H9 (cell line): ENCODE measurements at regions not wholly inside any gene's neighbourhood (a gene's known extent, or its start where the extent isn't known, plus 50 kb on each side); places are given as distances from the start of the nearest gene placed in this dataset.
A peak's percentile ranks its signal among the peaks of the same experiment; 100 is the strongest.

Experiments used
- DNase-seq: peaks from one replicate; pipeline ENCODE4 v3.0.0-alpha.2; 2017
- H2AFZ ChIP-seq: one replicate; pipeline ENCODE4 v1.6.1; 2013; ENCODE audit warnings: mild to moderate bottlenecking, low read length, control low read depth, moderate library complexity
- H2AK5ac ChIP-seq: 2 replicates; pipeline ENCODE4 v1.6.1; 2013; ENCODE audit warnings: low read length, control low read depth, mixed read lengths; ENCODE audit not compliant: insufficient read length
- H2BK120ac ChIP-seq: one replicate; pipeline ENCODE4 v1.6.1; 2013; ENCODE audit warnings: low read depth, mild to moderate bottlenecking, low read length, control low read depth, inconsistent platforms; ENCODE audit not compliant: poor library complexity, severe bottlenecking
- H2BK12ac ChIP-seq: 2 replicates; pipeline ENCODE4 v1.6.1; 2013; ENCODE audit warnings: low read length, control low read depth, mixed read lengths, low read depth; ENCODE audit not compliant: insufficient read length
- H2BK15ac ChIP-seq: 2 replicates; pipeline ENCODE4 v1.6.1; 2013; ENCODE audit warnings: low read depth, low read length, control low read depth
- H2BK20ac ChIP-seq: one replicate; pipeline ENCODE4 v1.6.1; 2013; ENCODE audit warnings: low read depth, mild to moderate bottlenecking, low read length, control low read depth, inconsistent platforms; ENCODE audit not compliant: poor library complexity, severe bottlenecking
- H2BK5ac ChIP-seq: 2 replicates; pipeline ENCODE4 v1.6.1; 2013; ENCODE audit warnings: low read length, control low read depth, mixed read lengths; ENCODE audit not compliant: insufficient read length
- H3K14ac ChIP-seq: 2 replicates; pipeline ENCODE4 v1.6.1; 2013; ENCODE audit warnings: low read length, control low read depth; ENCODE audit not compliant: insufficient read depth
- H3K18ac ChIP-seq: 2 replicates; pipeline ENCODE4 v1.6.1; 2013; ENCODE audit warnings: low read depth, mild to moderate bottlenecking, mixed read lengths, low read length, control low read depth; ENCODE audit not compliant: insufficient read length
- H3K23ac ChIP-seq: 2 replicates; pipeline ENCODE4 v1.6.1; 2013; ENCODE audit warnings: low read length, control low read depth, mixed read lengths, low read depth; ENCODE audit not compliant: insufficient read length
- H3K23me2 ChIP-seq: 2 replicates; pipeline ENCODE4 v1.6.1; 2013; ENCODE audit warnings: low read depth, mild to moderate bottlenecking, mixed read lengths, low read length, control low read depth; ENCODE audit not compliant: insufficient read length, poor library complexity, severe bottlenecking
- H3K27ac ChIP-seq: 2 replicates; pipeline ENCODE4 v1.5.1; 2013; ENCODE audit warnings: low read length, control low read depth, mixed read lengths, low read depth; ENCODE audit not compliant: insufficient read length
- H3K27me3 ChIP-seq: 2 replicates; pipeline ENCODE4 v1.6.1; 2013; ENCODE audit warnings: low read length, control low read depth, inconsistent platforms; ENCODE audit not compliant: insufficient read depth
- H3K4ac ChIP-seq: 2 replicates; pipeline ENCODE4 v1.6.1; 2013; ENCODE audit warnings: low read depth, mild to moderate bottlenecking, control low read depth, inconsistent platforms, low read length, moderate library complexity
- H3K4me1 ChIP-seq: 2 replicates; pipeline ENCODE4 v1.6.1; 2013; ENCODE audit warnings: low read length, control low read depth, inconsistent platforms; ENCODE audit not compliant: insufficient read depth
- H3K4me2 ChIP-seq: 2 replicates; pipeline ENCODE4 v1.6.1; 2013; ENCODE audit warnings: low read length, control low read depth, mixed read lengths; ENCODE audit not compliant: insufficient read length, insufficient read depth
- H3K56ac ChIP-seq: 2 replicates; pipeline ENCODE4 v1.6.1; 2013; ENCODE audit warnings: low read depth, mild to moderate bottlenecking, mixed read lengths, low read length, control low read depth; ENCODE audit not compliant: insufficient read length
- H3K79me1 ChIP-seq: 2 replicates; pipeline ENCODE4 v1.6.1; 2013; ENCODE audit warnings: low read depth, mild to moderate bottlenecking, moderate library complexity, low read length, control low read depth, inconsistent platforms; ENCODE audit not compliant: insufficient read depth, poor library complexity, severe bottlenecking
- H3K79me2 ChIP-seq: 2 replicates; pipeline ENCODE4 v1.6.1; 2013; ENCODE audit warnings: low read length, control low read depth, inconsistent platforms; ENCODE audit not compliant: insufficient read depth
- H3K9ac ChIP-seq: 2 replicates; pipeline ENCODE4 v1.6.1; 2013; ENCODE audit warnings: low read length, control low read depth, mixed read lengths; ENCODE audit not compliant: insufficient read length; ENCODE audit errors: extremely low read depth
- H3K9me3 ChIP-seq: one replicate; pipeline ENCODE4 v1.6.1; 2013; ENCODE audit warnings: low read depth, low read length, inconsistent platforms; ENCODE audit not compliant: control insufficient read depth
- H3T11ph ChIP-seq: one replicate; pipeline ENCODE4 v1.6.1; 2013; ENCODE audit warnings: mild to moderate bottlenecking, low read length, control low read depth, inconsistent platforms
- H4K20me1 ChIP-seq: one replicate; pipeline ENCODE4 v1.6.1; 2013; ENCODE audit not compliant: control insufficient read depth, insufficient read length, insufficient read depth
- H4K5ac ChIP-seq: 2 replicates; pipeline ENCODE4 v1.6.1; 2013; ENCODE audit warnings: low read depth, mild to moderate bottlenecking, mixed read lengths, low read length, control low read depth; ENCODE audit not compliant: insufficient read length
- H4K8ac ChIP-seq: replicated peaks from 2 replicates; pipeline ENCODE4 v1.6.1; 2013; ENCODE audit warnings: low read length, control low read depth, mixed read lengths, low read depth; ENCODE audit not compliant: insufficient read length
- H4K91ac ChIP-seq: 2 replicates; pipeline ENCODE4 v1.6.1; 2013; ENCODE audit warnings: low read depth, mild to moderate bottlenecking, moderate library complexity, mixed read lengths, low read length, control low read depth; ENCODE audit not compliant: insufficient read length
- H3K27ac Mint-ChIP-seq, 3 experiments: 2 replicates in 2 of 3; 3 replicates in 1 of 3; pipeline ENCODE4 v1.8.0; 2020 to 2021; ENCODE audit warnings: mixed read lengths in 3 of 3, mild to moderate bottlenecking in 1 of 3, moderate library complexity in 1 of 3
- H3K27me3 Mint-ChIP-seq: 2 replicates; pipeline ENCODE4 v1.8.0; 2021; ENCODE audit warnings: low read depth, mild to moderate bottlenecking, moderate library complexity, mixed read lengths
- H3K36me3 Mint-ChIP-seq, 3 experiments: 2 replicates in 2 of 3; 3 replicates in 1 of 3; pipeline ENCODE4 v1.8.0; 2020 to 2021; ENCODE audit warnings: low read depth in 3 of 3, mixed read lengths in 3 of 3; ENCODE audit not compliant: insufficient read depth in 1 of 3
- H3K4me1 Mint-ChIP-seq, 2 experiments: 2 replicates each; pipeline ENCODE4 v1.8.0; 2020; ENCODE audit warnings: mixed read lengths in 2 of 2
- H3K4me3 Mint-ChIP-seq, 2 experiments: 2 replicates in 1 of 2; 3 replicates in 1 of 2; pipeline ENCODE4 v1.8.0; 2020 to 2021; ENCODE audit warnings: mild to moderate bottlenecking in 2 of 2, mixed read lengths in 2 of 2, moderate library complexity in 1 of 2
- H3K9me3 Mint-ChIP-seq, 2 experiments: 2 replicates in 1 of 2; 3 replicates in 1 of 2; pipeline ENCODE4 v1.8.0; 2020; ENCODE audit warnings: mild to moderate bottlenecking in 2 of 2, mixed read lengths in 2 of 2, moderate library complexity in 1 of 2
- CTCF ChIP-seq: fragments of 200-600 bp; sonication (generic); conservative IDR thresholded peaks from 3 replicates; pipeline ENCODE4 v1.8.0; 2021; ENCODE audit warnings: antibody characterized with exemption, mild to moderate bottlenecking
- WGBS: extraction: QIAGEN DNeasy Blood & Tissue Kit; methylation state at CpG from one replicate; pipeline ENCODE4 v1.1.7; 2013; ENCODE audit warnings: missing lambda C conversion rate, low lambda C conversion rate, mixed read lengths; ENCODE audit not compliant: insufficient read length; ENCODE audit errors: extremely low coverage; 5-methylcytosine and 5-hydroxymethylcytosine counted together

DNA sequence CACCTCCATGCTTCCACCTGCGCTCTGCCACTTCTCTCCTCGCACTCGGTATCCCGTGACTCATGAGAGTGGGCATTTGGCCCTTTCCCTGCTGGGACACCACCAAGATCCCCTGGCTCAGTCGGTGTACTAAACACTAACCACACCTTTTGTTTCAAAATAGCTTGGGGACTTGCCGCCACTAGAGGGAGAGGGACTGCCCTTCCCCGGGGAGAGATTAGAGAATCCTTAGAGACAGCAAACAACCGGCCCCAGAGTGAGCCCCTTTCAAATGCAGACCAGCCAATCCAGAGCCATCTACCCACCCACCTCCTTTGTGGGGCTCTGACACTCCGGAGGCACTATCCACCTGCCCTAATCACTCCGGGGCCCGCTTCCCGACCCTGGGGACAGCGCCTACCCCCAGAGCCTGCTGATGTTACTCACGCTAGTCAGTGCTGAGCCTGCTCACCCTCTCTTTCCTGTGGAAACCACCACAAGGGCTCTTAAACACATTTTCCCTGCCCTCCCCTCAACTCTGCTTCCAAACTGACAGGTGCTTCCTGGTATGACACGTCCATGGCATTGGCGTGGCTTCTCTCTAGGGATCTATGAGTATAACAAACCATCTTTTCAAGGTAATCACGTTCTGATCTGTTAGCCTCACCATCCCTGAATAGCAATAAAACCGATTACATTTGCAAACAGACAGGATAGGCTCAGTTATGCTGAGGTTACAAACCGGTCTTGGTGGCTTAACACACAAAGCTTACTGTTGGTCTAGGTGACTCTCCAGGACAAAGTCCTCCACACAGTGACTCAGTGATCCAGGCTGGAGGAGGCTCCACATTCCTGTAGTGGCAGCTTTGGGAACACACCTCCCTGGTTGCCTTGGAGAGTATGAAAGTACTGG lies 180.1 kb upstream of the MVB12B start:
- H4K20me1 ChIP-seq = no peaks in the 10 kb centered on the region
- Mint-ChIP-seq H3K27me3 (peaks cover 81% of the 10 kb centered on the region), H3K4me1 (peaks cover 16 to 18% of the 10 kb centered on the region in 2 experiments), H3K36me3 (no peaks in the 10 kb centered on the region), H3K9me3 (peaks cover 2% of the 10 kb centered on the region in 2 experiments; a peak in 3 of 5 replicates), H3K27ac (no peak overlapping the region; a peak in 1 of 7 replicates), H3K4me3 (peak overlapping the region in 1 of 2 experiments; percentile 51; a peak in 2 of 5 replicates)
- H3K56ac ChIP-seq = no peak overlapping the region
- no peak overlapping the region for H3K18ac ChIP-seq
- H3K4ac ChIP-seq = no peak overlapping the region
- H3K23me2 ChIP-seq = no peaks in the 10 kb centered on the region
- H2AK5ac ChIP-seq = no peak overlapping the region
- H2BK20ac ChIP-seq = no peak overlapping the region
- no peak overlapping the region for H2BK12ac ChIP-seq
- no peak overlapping the region for H3K14ac ChIP-seq
- no peak overlapping the region for H3K27ac ChIP-seq
- peak; percentile 92 for DNase-seq
- H2BK15ac ChIP-seq = no peak overlapping the region
- H3K27me3 ChIP-seq = peaks cover 7% of the 10 kb centered on the region; the same call in 1 of the 2 replicates
- no peak overlapping the region for H2AFZ ChIP-seq
- H3K23ac ChIP-seq = no peak overlapping the region
- H4K8ac ChIP-seq = no peak overlapping the region
- H3K79me1 ChIP-seq = no peaks in the 10 kb centered on the region
- peak; percentile 80 for TF ChIP-seq CTCF
- no peak overlapping the region for H3K9ac ChIP-seq
- no peaks in the 10 kb centered on the region; the same call in 1 of the 2 replicates for H3K4me1 ChIP-seq
- peak overlapping the region; percentile 4 for H3K4me2 ChIP-seq
- H4K91ac ChIP-seq = no peak overlapping the region
- no peak overlapping the region for H3T11ph ChIP-seq
- no peak overlapping the region for H2BK5ac ChIP-seq
- no peak overlapping the region for H2BK120ac ChIP-seq
- H4K5ac ChIP-seq = no peak overlapping the region
- WGBS = no CpG with 5 or more reads among the region's 19 CpGs
- H3K9me3 ChIP-seq = no peaks in the 10 kb centered on the region
- no peaks in the 10 kb centered on the region for H3K79me2 ChIP-seq
